GM19438 (cell line): ENCODE measurements at regions not wholly inside any gene's neighbourhood (a gene's known extent, or its start where the extent isn't known, plus 50 kb on each side); places are given as distances from the start of the nearest gene placed in this dataset.
A peak's percentile ranks its signal among the peaks of the same experiment; 100 is the strongest.

Experiments
- ATAC-seq: cut with Tn5 transposase; IDR thresholded peaks from one replicate; pipeline ENCODE4 v1.9.1; 2021; ENCODE audit warnings: low read depth; ENCODE audit not compliant: unreplicated experiment

- no peak for ATAC-seq
Measured at GRCh38 chr2:196224756-196225155, 53.4 kb upstream of the STK17B start.

GRCh38 chr2:196225213-196225612 is 53.8 kb upstream of the STK17B start:
- no peak for ATAC-seq

- ATAC-seq = no peak
Measured at GRCh38 chr2:196226058-196226706, 54.8 kb upstream of the STK17B start.

- ATAC-seq = no peak
Measured at GRCh38 chr2:196226707-196227065, 55.3 kb upstream of the STK17B start.

- no peak for ATAC-seq
Measured at GRCh38 chr2:196229013-196229412, 57.6 kb upstream of the STK17B start.

- no peak for ATAC-seq
Measured at GRCh38 chr2:196230061-196230854, 58.9 kb upstream of the STK17B start.

- peak; percentile 5 for ATAC-seq
Measured at GRCh38 chr2:196233021-196233804, 61.8 kb upstream of the STK17B start.

GRCh38 chr2:196233805-196234475 is 62.6 kb upstream of the STK17B start:
- ATAC-seq = peak; percentile 88

- ATAC-seq = no peak
Measured at GRCh38 chr2:196234672-196235071, 63.3 kb upstream of the STK17B start.

- ATAC-seq = no peak
Measured at GRCh38 chr2:196238836-196239380, 67.5 kb upstream of the STK17B start.

- ATAC-seq = peak; percentile 77
Measured at GRCh38 chr2:196239622-196240587, 68.5 kb upstream of the STK17B start.

- ATAC-seq = no peak
Measured at GRCh38 chr2:196241175-196241574, 69.8 kb upstream of the STK17B start.

- peak; percentile 81 for ATAC-seq
Measured at GRCh38 chr2:196242131-196242620, 70.8 kb upstream of the STK17B start.

- no peak for ATAC-seq
Measured at GRCh38 chr2:196244516-196244915, 73.1 kb upstream of the STK17B start.

GRCh38 chr2:196244966-196245365 is 73.6 kb upstream of the STK17B start:
- ATAC-seq = no peak

GRCh38 chr2:196245378-196246140 is 74.2 kb upstream of the STK17B start:
- no peak for ATAC-seq

- ATAC-seq = no peak
Measured at GRCh38 chr2:196247114-196247975, 76.0 kb upstream of the STK17B start.

GRCh38 chr2:196247976-196248280 is 76.5 kb upstream of the STK17B start:
- ATAC-seq = no peak
